Jurkat, Clone E6-1 (cell line): ENCODE measurements at regions not wholly inside any gene's neighbourhood (a gene's known extent, or its start where the extent isn't known, plus 50 kb on each side); places are given as distances from the start of the nearest gene placed in this dataset.
A peak's percentile ranks its signal among the peaks of the same experiment; 100 is the strongest.

Experiments used
- DNase-seq: peaks from one replicate; pipeline ENCODE4 v3.0.0-alpha.2; 2011; ENCODE audit warnings: low read depth, low spot score
- H3K4me3 ChIP-seq: 2 replicates; pipeline ENCODE4 v1.5.1; 2011; ENCODE audit warnings: mild to moderate bottlenecking, low read length, control low read depth, moderate library complexity

GRCh38 chr18:40036861-40037260 lies 1918.2 kb upstream of the PIK3C3 start:
- DNase-seq, result no peak
- H3K4me3 ChIP-seq, result no peak overlapping the region

- no peak for DNase-seq
- no peak overlapping the region for H3K4me3 ChIP-seq
Observed at GRCh38 chr18:40035966-40036365, 1919.1 kb upstream of the PIK3C3 start.

- H3K4me3 ChIP-seq, result no peak overlapping the region
- no peak for DNase-seq
Observed at GRCh38 chr18:40032076-40032475, 1923.0 kb upstream of the PIK3C3 start.

GRCh38 chr18:40031435-40031834 lies 1923.6 kb upstream of the PIK3C3 start:
- no peak overlapping the region for H3K4me3 ChIP-seq
- DNase-seq, result no peak

GRCh38 chr18:40019797-40020392 lies 1935.1 kb upstream of the PIK3C3 start:
- no peak overlapping the region for H3K4me3 ChIP-seq
- no peak for DNase-seq

GRCh38 chr18:40018266-40018665 lies 1936.8 kb upstream of the PIK3C3 start:
- H3K4me3 ChIP-seq, result no peak overlapping the region

GRCh38 chr18:40017021-40017420 lies 1938.0 kb upstream of the PIK3C3 start:
- H3K4me3 ChIP-seq, result no peak overlapping the region
- no peak for DNase-seq

More at GRCh38 chr18:40018266-40018665, 1936.8 kb upstream of the PIK3C3 start:
- DNase-seq, result no peak

- no peak overlapping the region for H3K4me3 ChIP-seq
Observed at GRCh38 chr18:40016405-40016804, 1938.6 kb upstream of the PIK3C3 start.

GRCh38 chr18:40013001-40013609 lies 1941.9 kb upstream of the PIK3C3 start:
- DNase-seq, result no peak
- H3K4me3 ChIP-seq, result no peak overlapping the region

More at GRCh38 chr18:40016405-40016804, 1938.6 kb upstream of the PIK3C3 start:
- DNase-seq, result no peak

- H3K4me3 ChIP-seq, result no peak overlapping the region
- no peak for DNase-seq
Observed at GRCh38 chr18:40011201-40011600, 1943.8 kb upstream of the PIK3C3 start.

GRCh38 chr18:40006634-40007033 lies 1948.4 kb upstream of the PIK3C3 start:
- H3K4me3 ChIP-seq, result no peak overlapping the region
- no peak for DNase-seq

GRCh38 chr18:40004246-40004645 lies 1950.8 kb upstream of the PIK3C3 start:
- DNase-seq, result peak; percentile 5
- no peak overlapping the region for H3K4me3 ChIP-seq

- H3K4me3 ChIP-seq, result no peak overlapping the region
- DNase-seq, result no peak
Observed at GRCh38 chr18:39998317-39998716, 1956.7 kb upstream of the PIK3C3 start.

- no peak for DNase-seq
- no peak overlapping the region for H3K4me3 ChIP-seq
Observed at GRCh38 chr18:39994498-39994897, 1960.5 kb upstream of the PIK3C3 start.

- H3K4me3 ChIP-seq, result no peak overlapping the region
- no peak for DNase-seq
Observed at GRCh38 chr18:39991696-39992265, 1963.3 kb upstream of the PIK3C3 start.

GRCh38 chr18:39990540-39990939 lies 1964.5 kb upstream of the PIK3C3 start:
- DNase-seq, result no peak
- H3K4me3 ChIP-seq, result no peak overlapping the region

GRCh38 chr18:39976771-39977170 lies 1978.3 kb upstream of the PIK3C3 start:
- no peak for DNase-seq
- no peak overlapping the region for H3K4me3 ChIP-seq

GRCh38 chr18:39972521-39972920 lies 1982.5 kb upstream of the PIK3C3 start:
- H3K4me3 ChIP-seq, result no peak overlapping the region
- DNase-seq, result no peak

GRCh38 chr18:39969803-39970494 lies 1985.1 kb upstream of the PIK3C3 start:
- no peak for DNase-seq
- no peak overlapping the region for H3K4me3 ChIP-seq

GRCh38 chr18:39966275-39966674 lies 1988.8 kb upstream of the PIK3C3 start:
- no peak overlapping the region for H3K4me3 ChIP-seq
- DNase-seq, result no peak
